CD14-positive monocyte (primary cell): ENCODE measurements at regions not wholly inside any gene's neighbourhood (a gene's known extent, or its start where the extent isn't known, plus 50 kb on each side); places are given as distances from the start of the nearest gene placed in this dataset.

Experiments
- DNase-seq, 3 donors: peaks; one replicate each; pipeline ENCODE4 v3.0.0-alpha.2; 2011 to 2022
- H2AFZ ChIP-seq: 2 replicates; pipeline ENCODE4 v1.6.0; 2012; ENCODE audit warnings: mild to moderate bottlenecking, low read depth, low read length, inconsistent platforms; ENCODE audit not compliant: insufficient read depth, poor library complexity, severe bottlenecking
- H3K27ac ChIP-seq, 2 donors: 1 replicate in 1 of 2; 2 replicates in 1 of 2; pipeline ENCODE4 v1.5.1; 2012 to 2013; ENCODE audit warnings: low read length in 2 of 2, control low read depth in 1 of 2, inconsistent platforms in 1 of 2, low read depth in 1 of 2, mild to moderate bottlenecking in 1 of 2
- H3K27me3 ChIP-seq, 2 donors: one replicate each; pipeline versions ENCODE4 v1.6.0 to v1.6.1; 2011 to 2013; ENCODE audit warnings: low read length in 2 of 2; ENCODE audit not compliant: control insufficient read depth in 2 of 2, insufficient read depth in 2 of 2
- H3K36me3 ChIP-seq, 2 donors: replicated peaks in 1 of 2; 1 replicate in 1 of 2; 2 replicates in 1 of 2; pipeline versions ENCODE4 v1.5.1 to v1.6.1; 2012 to 2013; ENCODE audit warnings: low read length in 2 of 2, control low read depth in 1 of 2, inconsistent platforms in 1 of 2, mild to moderate bottlenecking in 1 of 2; ENCODE audit not compliant: insufficient read depth in 2 of 2, control insufficient read depth in 1 of 2
- H3K4me1 ChIP-seq, 2 donors: 1 replicate in 1 of 2; 2 replicates in 1 of 2; pipeline versions ENCODE4 v1.5.1 to v1.6.1; 2012 to 2013; ENCODE audit warnings: low read length in 2 of 2, control low read depth in 1 of 2, inconsistent platforms in 1 of 2, mild to moderate bottlenecking in 1 of 2, moderate library complexity in 1 of 2; ENCODE audit not compliant: insufficient read depth in 2 of 2, control insufficient read depth in 1 of 2
- H3K4me2 ChIP-seq: replicated peaks from 2 replicates; pipeline ENCODE3; 2012; ENCODE audit warnings: low read length, moderate library complexity, mild to moderate bottlenecking; ENCODE audit not compliant: poor library complexity, severe bottlenecking; ENCODE audit errors: extremely low read depth
- H3K4me3 ChIP-seq, 3 experiments: fragments of 200-600 bp in 1 of 3; sonication (generic) in 1 of 3; replicated peaks in 1 of 3; 1 replicate in 2 of 3; 2 replicates in 1 of 3; pipeline ENCODE4 v1.5.1; 2011 to 2013; ENCODE audit warnings: low read length in 3 of 3, mild to moderate bottlenecking in 3 of 3, control low read depth in 2 of 3, low read depth in 2 of 3, inconsistent platforms in 1 of 3, moderate library complexity in 1 of 3
- H3K79me2 ChIP-seq: 2 replicates; pipeline ENCODE4 v1.6.0; 2012; ENCODE audit warnings: mild to moderate bottlenecking, control low read depth, inconsistent platforms, low read length, moderate library complexity; ENCODE audit not compliant: insufficient read depth
- H3K9ac ChIP-seq: 2 replicates; pipeline ENCODE4 v1.6.0; 2017; ENCODE audit warnings: low read length, mild to moderate bottlenecking; ENCODE audit not compliant: insufficient read depth, poor library complexity, severe bottlenecking
- H3K9me3 ChIP-seq, 2 donors: replicated peaks in 1 of 2; 1 replicate in 1 of 2; 2 replicates in 1 of 2; pipeline versions ENCODE4 v1.5.1 to v1.6.1; 2012 to 2013; ENCODE audit warnings: low read length in 2 of 2, control low read depth in 1 of 2; ENCODE audit not compliant: control insufficient read depth in 1 of 2, insufficient read depth in 1 of 2
- H4K20me1 ChIP-seq: 2 replicates; pipeline ENCODE4 v1.6.0; 2012; ENCODE audit warnings: mild to moderate bottlenecking, low read length, control low read depth, moderate library complexity; ENCODE audit not compliant: insufficient read depth
- H3K27ac Mint-ChIP-seq, 7 donors: one replicate each; pipeline ENCODE4 v1.8.0; 2020; ENCODE audit warnings: mild to moderate bottlenecking in 7 of 7, mixed read lengths in 7 of 7, moderate library complexity in 6 of 7, inconsistent platforms in 2 of 7
- H3K27me3 Mint-ChIP-seq, 3 donors: one replicate each; pipeline ENCODE4 v1.8.0; 2021 to 2022; ENCODE audit warnings: low read depth in 3 of 3, mild to moderate bottlenecking in 3 of 3, mixed read lengths in 3 of 3, moderate library complexity in 3 of 3, inconsistent platforms in 1 of 3
- H3K36me3 Mint-ChIP-seq, 2 donors: one replicate each; pipeline ENCODE4 v1.8.0; 2020; ENCODE audit warnings: mixed read lengths in 2 of 2, inconsistent platforms in 1 of 2, mild to moderate bottlenecking in 1 of 2
- H3K4me1 Mint-ChIP-seq: one replicate; pipeline ENCODE4 v1.8.0; 2020; ENCODE audit warnings: mild to moderate bottlenecking, mixed read lengths
- H3K4me3 Mint-ChIP-seq, 2 donors: one replicate each; pipeline ENCODE4 v1.8.0; 2020; ENCODE audit warnings: mild to moderate bottlenecking in 2 of 2, mixed read lengths in 2 of 2, moderate library complexity in 1 of 2
- H3K9me3 Mint-ChIP-seq, 7 donors: one replicate each; pipeline ENCODE4 v1.8.0; 2020 to 2022; ENCODE audit warnings: mixed read lengths in 7 of 7, mild to moderate bottlenecking in 6 of 7, moderate library complexity in 6 of 7, inconsistent platforms in 2 of 7
- CTCF ChIP-seq: fragments of 200-600 bp; IDR thresholded peaks from one replicate; pipeline ENCODE4 v1.8.0; 2022; ENCODE audit warnings: antibody characterized with exemption, mild to moderate bottlenecking
- WGBS: methylation state at CpG from one replicate; pipeline ENCODE4 v1.1.5; 2013; ENCODE audit warnings: missing lambda C conversion rate; ENCODE audit not compliant: insufficient coverage; 5-methylcytosine and 5-hydroxymethylcytosine counted together
- intact Hi-C, 2 donors: fragments of 100-400 bp; cut with micrococcal nuclease; formaldehyde crosslinking; loops; one replicate each; pipeline versions ENCODE4 v1.15.0 to v1.15.1; 2023

DNA sequence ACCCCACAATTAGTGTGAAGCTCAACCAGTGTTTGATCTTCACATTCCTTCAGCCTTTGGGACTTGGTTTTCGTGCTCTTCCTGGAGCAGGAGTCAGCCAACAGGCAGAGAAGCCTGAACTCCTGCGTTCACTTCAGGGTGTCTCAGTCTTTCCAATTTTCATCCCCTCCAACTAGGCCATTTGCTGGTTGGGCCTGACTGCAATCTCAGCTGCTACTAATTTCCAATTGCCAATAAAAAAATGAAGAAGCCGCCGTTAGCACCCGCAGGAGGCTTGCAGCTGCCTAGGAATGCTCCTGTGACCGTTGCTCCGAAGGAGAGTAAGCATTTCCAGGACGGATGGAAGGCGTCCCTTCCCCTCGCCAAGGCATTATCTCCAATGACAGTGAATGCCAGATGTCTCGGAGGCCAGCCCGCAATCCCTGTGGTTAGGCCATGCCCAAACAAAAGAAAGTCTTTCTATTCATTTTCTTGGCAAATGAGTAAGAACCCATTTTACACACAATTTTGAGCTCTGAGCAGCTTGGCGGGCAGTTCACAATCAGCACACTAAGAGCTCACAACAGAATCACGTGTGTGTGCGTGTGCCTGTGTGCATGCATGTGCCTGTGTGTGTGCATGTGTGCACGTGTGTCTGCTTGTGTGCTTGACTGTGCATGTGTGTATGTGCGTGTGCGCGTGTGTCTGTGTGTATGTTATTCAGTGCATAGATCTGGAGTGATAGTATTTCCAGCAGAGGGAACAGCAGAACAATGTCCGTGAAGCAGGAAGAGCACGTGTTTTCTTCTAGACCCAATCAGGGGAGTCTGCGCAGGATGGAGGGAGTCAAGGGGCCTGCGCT is 301.2 kb downstream of the SMOC2 start:
- H3K4me1 Mint-ChIP-seq, result no peaks in the 10 kb centered on the region
- no peaks in the 10 kb centered on the region for H4K20me1 ChIP-seq
- no peak overlapping the region for H3K27ac Mint-ChIP-seq
- intact Hi-C loops, result no loop called here
- no peak overlapping the region for H2AFZ ChIP-seq
- H3K4me1 ChIP-seq, result no peaks in the 10 kb centered on the region
- no peak for TF ChIP-seq CTCF
- H3K9me3 Mint-ChIP-seq, result peaks cover 7 to 32% (median 16%) of the 10 kb centered on the region in 7 donors
- no peak overlapping the region for H3K9ac ChIP-seq
- DNase-seq, result no peak
- 77% methylated on average over 21 of the region's 23 CpGs for WGBS
- peaks cover 10 to 29% of the 10 kb centered on the region in 2 donors for H3K9me3 ChIP-seq
- no peaks in the 10 kb centered on the region for H3K27me3 Mint-ChIP-seq
- no peaks in the 10 kb centered on the region for H3K36me3 Mint-ChIP-seq
- H3K27ac ChIP-seq, result no peak overlapping the region
- no peaks in the 10 kb centered on the region for H3K36me3 ChIP-seq
- H3K4me2 ChIP-seq, result no peak overlapping the region
- H3K4me3 ChIP-seq, result no peak overlapping the region
- no peaks in the 10 kb centered on the region for H3K79me2 ChIP-seq
- H3K27me3 ChIP-seq, result no peaks in the 10 kb centered on the region
- H3K4me3 Mint-ChIP-seq, result no peak overlapping the region

DNA sequence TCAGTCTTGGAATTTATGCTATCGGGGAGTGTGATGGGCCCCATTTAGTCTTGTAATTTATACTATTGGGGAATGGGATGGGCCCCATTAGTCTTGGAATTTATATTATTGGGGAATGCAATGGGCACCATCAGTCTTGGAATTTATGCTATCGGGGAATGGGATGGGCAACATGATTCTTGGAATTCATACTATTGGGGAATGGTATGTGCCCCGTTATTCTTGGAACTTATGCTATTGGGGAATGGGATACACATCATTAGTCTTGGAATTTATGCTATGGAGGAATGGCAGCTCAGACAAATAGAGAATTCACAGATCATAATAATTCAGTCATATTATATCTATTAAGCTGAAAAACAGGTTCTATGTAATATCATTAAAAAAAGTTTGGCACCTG is 300.3 kb downstream of the SMOC2 start:
- Histone ChIP-seq H3K4me2 (no peak overlapping the region), H3K79me2 (no peaks in the 10 kb centered on the region), H4K20me1 (no peaks in the 10 kb centered on the region), H3K9me3 (peaks cover 11 to 35% of the 10 kb centered on the region in 2 donors), H3K4me1 (no peaks in the 10 kb centered on the region), H3K36me3 (no peaks in the 10 kb centered on the region), H3K4me3 (no peak overlapping the region), H2AFZ (no peak overlapping the region), H3K27ac (no peak overlapping the region), H3K27me3 (no peaks in the 10 kb centered on the region), H3K9ac (no peak overlapping the region)
- TF ChIP-seq CTCF, result no peak
- peaks cover 9 to 32% (median 16%) of the 10 kb centered on the region in 7 donors for H3K9me3 Mint-ChIP-seq
- intact Hi-C loops, result no loop called here
- no CpG with 5 or more reads among the region's 3 CpGs for WGBS
- no peak overlapping the region for H3K4me3 Mint-ChIP-seq
- no peaks in the 10 kb centered on the region for H3K36me3 Mint-ChIP-seq
- DNase-seq, result no peak
- no peaks in the 10 kb centered on the region for H3K27me3 Mint-ChIP-seq
- H3K27ac Mint-ChIP-seq, result no peak overlapping the region
- no peaks in the 10 kb centered on the region for H3K4me1 Mint-ChIP-seq
